GM13976 (cell line): ENCODE measurements at regions not wholly inside any gene's neighbourhood (a gene's known extent, or its start where the extent isn't known, plus 50 kb on each side); places are given as distances from the start of the nearest gene placed in this dataset.

Experiments used
- DNase-seq: peaks from one replicate; pipeline ENCODE4 v3.0.0; 2012; ENCODE audit warnings: low spot score
- in situ Hi-C: fragments of 300-500 bp; cut with MboI; formaldehyde crosslinking; loops from one replicate; pipeline ENCODE4 v1.12.0; 2022; ENCODE audit warnings: low sequenced_read_pairs, mixed read lengths, inconsistent platforms; ENCODE audit not compliant: unreplicated experiment
- TF ChIP-seq, protein P1 (sequence below): IDR thresholded peaks from 2 replicates; pipeline ENCODE4 v1.5.1; 2012; ENCODE audit warnings: borderline replicate concordance, mild to moderate bottlenecking; ENCODE audit not compliant: insufficient read depth; ENCODE audit errors: extremely low read depth, missing control alignments, control extremely low read depth

DNA sequence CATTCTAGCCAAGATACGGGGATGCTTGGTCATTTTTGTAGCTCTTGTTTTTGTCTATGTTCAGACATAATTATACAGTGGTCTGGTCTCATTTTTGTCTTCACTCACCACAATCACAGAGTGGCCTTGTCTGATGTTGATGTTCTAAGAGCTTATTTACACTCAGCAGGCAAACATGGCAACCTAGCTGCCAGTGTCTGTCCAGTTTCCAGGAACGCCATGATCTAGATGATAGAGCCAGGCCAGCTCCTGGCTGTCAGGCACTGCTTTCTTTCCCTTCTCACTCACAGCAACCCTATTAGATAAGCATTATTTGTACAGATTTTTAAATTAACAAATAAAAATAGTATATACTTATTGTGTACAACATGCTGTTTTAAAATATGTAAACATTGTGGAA, 98.6 kb upstream of the PHF14 start:
- TF ChIP-seq, protein P1, sequence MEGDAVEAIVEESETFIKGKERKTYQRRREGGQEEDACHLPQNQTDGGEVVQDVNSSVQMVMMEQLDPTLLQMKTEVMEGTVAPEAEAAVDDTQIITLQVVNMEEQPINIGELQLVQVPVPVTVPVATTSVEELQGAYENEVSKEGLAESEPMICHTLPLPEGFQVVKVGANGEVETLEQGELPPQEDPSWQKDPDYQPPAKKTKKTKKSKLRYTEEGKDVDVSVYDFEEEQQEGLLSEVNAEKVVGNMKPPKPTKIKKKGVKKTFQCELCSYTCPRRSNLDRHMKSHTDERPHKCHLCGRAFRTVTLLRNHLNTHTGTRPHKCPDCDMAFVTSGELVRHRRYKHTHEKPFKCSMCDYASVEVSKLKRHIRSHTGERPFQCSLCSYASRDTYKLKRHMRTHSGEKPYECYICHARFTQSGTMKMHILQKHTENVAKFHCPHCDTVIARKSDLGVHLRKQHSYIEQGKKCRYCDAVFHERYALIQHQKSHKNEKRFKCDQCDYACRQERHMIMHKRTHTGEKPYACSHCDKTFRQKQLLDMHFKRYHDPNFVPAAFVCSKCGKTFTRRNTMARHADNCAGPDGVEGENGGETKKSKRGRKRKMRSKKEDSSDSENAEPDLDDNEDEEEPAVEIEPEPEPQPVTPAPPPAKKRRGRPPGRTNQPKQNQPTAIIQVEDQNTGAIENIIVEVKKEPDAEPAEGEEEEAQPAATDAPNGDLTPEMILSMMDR = no peak
- no peak for DNase-seq
- in situ Hi-C loops = no loop called here

DNA sequence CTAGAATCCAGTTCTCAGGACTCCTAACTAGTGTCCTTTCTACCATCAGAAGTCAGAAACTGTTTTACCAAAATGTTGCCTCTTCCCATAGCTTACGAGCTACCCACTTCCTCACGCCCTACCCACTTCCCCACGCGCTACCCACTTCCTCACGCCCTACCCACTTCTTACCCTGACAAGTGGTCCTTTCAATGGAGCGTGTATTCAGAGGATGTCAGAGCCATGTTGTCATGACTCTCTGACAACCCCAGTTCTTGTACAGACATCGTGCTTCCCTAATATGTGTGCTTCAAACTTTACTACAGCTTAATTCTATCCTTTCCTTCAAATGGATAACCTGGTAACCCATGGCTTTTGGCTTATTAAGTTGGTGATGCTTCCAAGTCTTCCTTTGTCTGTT, 84.8 kb upstream of the PHF14 start:
- DNase-seq = peak; percentile 17
- TF ChIP-seq, protein P1 = no peak
- in situ Hi-C loops = no loop called here

DNA sequence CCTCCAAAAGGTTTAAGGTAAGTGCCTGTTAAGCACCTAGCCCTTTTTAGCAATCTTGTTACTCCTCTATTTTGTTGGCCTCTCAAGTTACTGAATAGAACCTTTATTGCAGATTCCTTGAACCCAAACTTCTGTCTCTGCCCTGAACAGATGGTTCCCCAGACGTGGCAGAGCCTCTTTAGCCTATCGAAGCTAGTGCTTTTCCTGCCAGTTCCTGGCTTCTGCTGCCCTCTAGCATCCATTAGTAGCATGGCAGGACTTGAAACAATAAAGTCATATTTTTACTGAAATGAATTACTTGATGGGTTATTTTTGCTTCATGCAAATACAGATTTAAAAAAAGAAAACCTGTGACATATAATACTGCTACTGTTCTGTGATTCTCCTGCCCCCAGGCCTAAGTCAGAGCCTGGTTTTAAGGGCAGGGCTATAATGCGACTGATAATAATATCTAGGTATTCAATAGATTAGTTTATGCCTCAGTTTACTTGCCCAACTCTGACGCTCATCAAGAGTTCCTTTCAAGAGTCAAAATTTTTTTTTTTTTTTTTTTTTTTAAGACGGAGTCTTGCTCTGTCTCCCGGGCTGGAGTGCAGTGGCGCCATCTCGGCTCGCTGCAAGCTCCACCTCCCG, 84.3 kb upstream of the PHF14 start:
- in situ Hi-C loops = no loop called here
- TF ChIP-seq, protein P1 = peak; percentile 77
- DNase-seq = peak; percentile 75

DNA sequence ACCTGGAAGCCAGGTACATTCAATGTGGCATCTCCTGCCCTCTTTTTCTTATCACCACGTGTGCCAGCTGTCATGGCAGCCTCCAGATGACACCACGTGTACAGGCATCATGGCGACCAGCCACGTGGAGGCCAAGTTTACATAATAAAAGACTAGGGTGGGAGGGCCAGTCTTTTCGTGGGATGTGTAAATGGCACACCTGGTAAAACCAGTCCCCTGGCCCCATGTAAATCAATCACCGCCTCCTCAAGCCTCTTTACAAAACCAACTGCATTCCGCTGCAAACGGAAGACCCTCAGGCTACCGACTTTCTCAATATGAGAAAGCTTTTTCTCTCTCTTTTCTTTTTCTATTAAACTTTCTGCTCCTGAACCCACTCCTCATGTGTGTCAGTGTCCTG, 65.1 kb upstream of the PHF14 start:
- in situ Hi-C loops = no loop called here
- TF ChIP-seq, protein P1 = no peak
- no peak for DNase-seq

DNA sequence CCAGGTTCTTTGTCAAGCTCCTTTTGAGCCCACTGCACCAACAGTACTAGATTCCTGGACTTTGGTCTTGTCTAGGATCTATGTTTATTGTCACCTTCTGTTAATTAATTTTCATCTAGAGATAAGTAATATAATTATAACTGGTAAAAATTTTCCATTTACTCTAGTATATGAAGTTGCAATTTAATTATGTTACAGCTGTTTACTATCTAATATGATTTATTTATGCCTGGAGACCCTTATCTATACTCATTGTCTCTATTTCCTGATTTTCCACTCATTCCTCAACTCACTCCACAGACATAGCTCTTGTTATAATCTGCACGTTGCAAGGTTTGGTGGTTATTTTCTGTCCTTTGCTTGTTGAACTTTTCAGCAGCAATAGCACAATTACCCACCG, 63.2 kb upstream of the PHF14 start:
- in situ Hi-C loops = no loop called here
- TF ChIP-seq, protein P1 = no peak
- no peak for DNase-seq

DNA sequence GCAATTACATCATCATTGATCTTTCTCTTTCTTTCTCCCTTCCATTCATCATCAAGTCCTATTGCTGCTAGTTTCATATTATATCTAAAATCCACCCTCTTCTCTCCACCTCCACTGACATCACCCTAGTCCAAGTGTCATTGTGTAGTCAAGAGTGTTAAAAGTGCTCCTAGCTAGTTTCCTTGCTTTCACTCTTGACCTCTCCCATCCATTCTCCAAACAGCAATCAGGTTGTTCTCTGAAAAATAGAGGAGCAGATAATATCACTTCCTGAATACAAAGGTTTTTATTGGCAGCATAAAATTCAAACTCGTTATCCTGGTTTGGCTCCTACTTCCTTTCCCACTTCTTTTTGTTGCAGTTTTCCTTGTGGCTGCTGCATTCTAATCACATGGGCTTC, 61.6 kb upstream of the PHF14 start:
- in situ Hi-C loops = no loop called here
- no peak for DNase-seq
- TF ChIP-seq, protein P1 = no peak
